T-helper 2 cell treated with Interferon-gamma antibody and Interleukin-4, amounts not matched to agents 100 ng/mL and 5 ng/mL, for 36 hours (primary cell): ENCODE measurements at regions not wholly inside any gene's neighbourhood (a gene's known extent, or its start where the extent isn't known, plus 50 kb on each side); places are given as distances from the start of the nearest gene placed in this dataset.
"Not testable (repeated sequence)": the region's sequence is repeated elsewhere in the genome, so short reads cannot be mapped to it uniquely, and the experiment has no call there.

Source experiments
- intact Hi-C: fragments of 100-400 bp; cut with micrococcal nuclease; formaldehyde crosslinking; loops from one replicate; pipeline ENCODE4 v1.15.1; 2023

DNA sequence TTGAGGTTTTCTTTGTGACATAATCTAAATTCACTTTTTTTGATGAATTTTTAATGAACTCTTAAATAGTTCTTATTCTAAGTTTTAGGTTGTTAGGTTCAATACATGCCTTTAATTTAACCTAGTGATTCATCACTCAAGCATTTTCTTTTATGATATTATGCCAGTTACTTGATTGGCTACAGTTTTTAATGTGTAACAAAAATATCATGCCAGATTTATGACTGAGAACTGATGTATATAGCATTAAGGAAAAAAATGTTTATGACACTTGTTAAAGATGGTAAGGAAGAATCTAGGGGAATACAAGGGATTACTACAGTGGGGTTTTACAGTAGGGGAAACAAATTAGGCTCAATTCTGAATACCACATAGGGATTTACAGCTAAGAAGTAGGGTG, 103.1 kb downstream of the VGLL3 start:
- intact Hi-C loops, result no loop called here

DNA sequence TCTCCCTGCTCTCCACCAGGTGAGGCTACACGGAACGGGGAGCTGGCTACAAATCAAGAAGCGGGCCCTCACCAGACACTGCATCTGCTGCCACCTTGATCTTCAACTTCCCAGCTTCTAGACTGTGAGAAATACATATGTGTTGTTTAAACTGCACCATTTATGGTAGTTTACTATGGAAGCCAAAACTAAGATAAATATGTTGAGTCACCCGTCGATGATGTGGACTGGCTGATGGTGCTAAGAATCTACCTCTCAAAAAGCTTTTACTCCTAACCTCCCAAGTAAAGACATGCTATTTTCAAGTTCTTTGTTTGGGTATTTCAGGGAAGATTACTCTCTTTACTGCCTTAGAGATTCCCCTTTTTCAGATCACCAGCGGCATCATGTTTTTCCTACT, 110.9 kb downstream of the VGLL3 start:
- intact Hi-C loops, result no loop called here

DNA sequence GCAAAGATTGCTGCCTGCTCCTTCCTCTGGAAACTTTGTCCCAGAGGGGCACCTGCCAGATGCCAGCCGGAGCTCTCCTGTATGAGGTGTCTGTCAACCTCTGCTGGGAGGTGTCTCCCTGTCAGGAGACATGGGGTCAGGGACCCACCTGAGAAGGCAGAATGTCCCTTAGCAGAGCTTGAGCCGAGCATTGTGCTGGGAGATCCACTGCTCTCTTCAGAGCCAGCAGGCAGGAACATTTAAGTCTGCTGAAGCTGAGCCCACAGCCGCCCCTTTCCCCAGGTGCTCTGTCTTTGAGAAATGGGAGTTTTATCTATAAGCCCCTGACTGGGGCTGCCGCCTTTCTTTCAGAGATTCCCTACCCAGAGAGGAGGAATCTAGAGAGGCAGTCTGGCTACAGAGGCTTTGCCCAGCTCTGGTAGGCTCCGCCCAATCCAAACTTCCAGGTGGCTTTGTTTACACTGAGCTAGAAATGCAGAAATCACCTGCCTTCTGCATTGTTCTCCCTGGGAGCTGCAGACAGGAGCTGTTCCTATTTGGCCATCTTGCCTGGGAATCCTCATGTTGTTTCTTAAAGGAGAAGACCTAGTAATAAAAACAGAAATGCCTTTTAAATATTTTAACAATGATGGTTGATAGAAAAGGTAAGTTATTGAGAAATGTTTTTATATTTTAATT, 114.3 kb downstream of the VGLL3 start:
- intact Hi-C loops, result not testable (repeated sequence)

DNA sequence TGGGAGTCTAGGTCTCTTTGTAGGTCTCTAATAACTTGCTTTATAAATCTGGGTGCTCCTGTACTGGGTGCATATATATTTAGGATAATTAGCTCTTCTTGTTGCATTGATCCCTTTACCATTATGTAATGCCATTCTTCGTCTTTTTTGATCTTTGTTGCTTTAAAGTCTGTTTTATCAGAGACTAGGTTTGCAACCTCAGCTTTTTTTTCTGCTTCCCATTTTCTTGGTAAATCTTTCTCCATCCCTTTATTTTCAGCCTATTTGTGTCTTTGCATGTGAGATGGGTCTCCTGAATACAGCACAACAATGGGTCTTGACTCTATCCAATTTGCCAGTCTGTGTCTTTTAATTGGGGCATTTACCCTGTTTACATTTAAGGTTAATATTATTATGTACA, 116.2 kb downstream of the VGLL3 start:
- intact Hi-C loops, result not testable (repeated sequence)

DNA sequence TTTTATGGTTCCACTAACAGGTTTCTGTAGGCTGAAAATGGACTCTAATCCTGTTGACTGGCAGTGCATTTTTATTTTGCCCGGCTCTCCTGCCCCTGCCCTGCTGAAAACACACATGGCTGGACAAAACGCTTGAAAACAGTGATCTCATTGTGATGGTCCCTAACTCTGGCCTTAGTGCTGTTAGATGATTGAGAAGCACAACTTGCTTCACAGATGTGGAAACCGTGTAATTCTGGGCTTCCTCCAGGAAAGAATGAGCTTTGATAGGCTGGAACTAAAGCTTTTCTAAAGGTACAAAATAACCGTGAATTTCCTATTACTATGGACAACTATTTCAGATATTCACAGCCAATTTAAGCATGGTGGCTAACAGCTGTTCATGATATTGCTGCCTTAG, 121.4 kb downstream of the VGLL3 start:
- intact Hi-C loops, result no loop called here

DNA sequence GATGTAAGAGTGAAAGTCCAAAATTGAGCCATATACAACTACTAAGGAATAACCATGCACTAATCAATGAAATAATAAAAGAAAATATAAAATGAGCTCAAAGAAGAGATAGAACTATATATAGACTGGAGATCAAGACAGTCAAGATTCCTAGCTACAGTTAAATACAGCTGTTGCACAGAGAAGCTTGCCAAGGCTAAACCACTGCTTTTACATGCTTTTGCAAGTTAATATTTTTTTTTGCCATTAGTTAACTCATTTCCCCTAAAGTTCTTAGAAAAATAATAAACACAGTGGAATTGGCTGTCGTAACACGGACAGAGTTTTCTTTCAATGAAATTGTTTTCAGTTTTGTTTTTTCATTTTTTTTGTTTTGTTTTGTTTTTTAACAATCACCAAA, 123.0 kb downstream of the VGLL3 start:
- intact Hi-C loops, result no loop called here

DNA sequence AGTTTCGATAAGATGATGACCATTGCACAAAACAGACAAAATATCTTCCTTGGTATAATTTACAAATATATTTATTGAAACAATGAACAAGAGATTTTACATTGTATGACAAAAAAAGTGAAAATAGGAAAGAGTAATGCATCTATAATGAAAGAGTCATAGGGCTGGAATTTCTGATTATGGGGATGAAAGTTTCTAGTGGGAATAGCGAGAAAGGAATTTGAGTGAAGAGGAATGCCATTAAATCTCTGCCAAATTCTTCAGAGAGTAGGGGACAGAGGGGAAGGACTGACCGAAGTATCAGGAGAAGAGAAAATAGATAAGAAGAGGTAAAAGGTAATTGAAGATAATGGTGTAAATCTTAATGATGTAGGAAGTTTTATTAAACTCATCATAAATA, 125.4 kb downstream of the VGLL3 start:
- intact Hi-C loops, result no loop called here

DNA sequence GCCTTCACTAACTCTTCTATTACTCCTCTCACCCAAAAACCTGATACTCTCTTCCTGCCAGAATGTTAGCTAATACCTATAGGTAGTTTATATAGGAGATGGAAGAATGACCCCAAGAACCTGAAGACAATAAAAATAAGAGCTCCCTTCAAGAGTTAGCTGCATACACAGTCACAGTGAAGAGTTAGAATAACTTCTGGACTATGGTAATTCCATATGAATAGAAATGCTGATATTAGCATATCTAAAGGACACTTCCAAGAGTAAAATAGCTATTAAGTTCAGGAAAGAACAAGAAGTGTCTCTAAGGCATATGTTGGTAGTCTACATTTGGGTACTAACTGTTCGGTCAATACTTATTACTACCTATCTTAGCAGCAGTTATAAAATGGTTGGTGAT, 134.2 kb downstream of the VGLL3 start:
- intact Hi-C loops, result no loop called here

DNA sequence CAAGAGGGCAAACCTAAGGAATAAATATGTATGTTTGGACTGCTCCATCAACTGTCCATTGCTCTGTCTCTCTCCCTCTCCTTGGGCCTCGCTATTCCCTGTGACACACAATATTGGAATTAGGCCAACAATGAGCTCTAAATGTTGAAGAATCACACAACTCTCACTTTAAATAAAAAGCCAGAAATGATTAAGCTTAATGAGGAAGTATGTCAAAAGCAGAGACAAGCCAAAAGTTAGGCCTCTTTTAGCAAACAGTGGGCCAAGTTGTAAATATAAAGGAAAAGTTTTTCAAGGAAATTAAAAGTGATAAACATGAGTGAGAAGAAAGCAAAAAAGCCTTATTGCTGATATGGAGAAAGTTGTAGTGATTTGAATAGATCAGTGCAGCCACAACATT, 141.0 kb downstream of the VGLL3 start:
- intact Hi-C loops, result no loop called here

DNA sequence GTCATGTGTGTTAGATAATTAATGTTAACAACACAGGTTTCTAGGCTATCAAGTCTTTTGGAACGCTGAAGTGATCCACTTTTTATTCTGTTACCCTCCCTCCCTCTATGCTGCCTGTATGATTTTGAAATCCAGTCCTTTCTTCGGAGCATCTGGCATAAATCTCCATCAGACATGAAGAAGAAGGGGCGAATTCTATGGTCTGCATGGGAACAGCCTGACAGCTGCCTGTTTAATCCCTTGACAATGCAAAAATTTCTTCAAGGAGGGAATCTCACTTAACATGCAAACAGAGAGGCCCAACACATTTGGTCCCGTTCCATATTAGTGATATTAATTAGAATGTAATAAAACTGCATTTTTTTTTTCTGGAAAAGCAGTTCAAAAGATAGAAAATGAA, 145.2 kb downstream of the VGLL3 start:
- intact Hi-C loops, result no loop called here

DNA sequence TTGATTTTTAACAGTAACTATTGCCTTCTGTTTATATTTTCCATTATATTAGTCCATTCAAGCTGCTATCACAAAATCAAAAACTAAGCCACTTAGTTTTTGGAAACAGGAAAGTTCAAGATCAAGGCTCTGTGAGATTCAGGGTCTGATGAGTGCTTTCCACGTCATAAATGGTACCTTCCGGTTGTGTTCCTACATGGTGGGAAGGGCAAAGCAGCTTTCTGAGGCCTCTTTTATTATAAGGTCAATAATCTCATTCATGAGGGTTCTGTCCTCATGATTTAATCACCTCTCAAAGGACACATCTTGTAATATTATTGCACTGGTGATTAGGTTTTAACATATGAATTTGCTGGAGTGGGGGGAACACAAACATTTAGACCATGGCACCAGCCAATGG, 152.0 kb downstream of the VGLL3 start:
- intact Hi-C loops, result no loop called here

DNA sequence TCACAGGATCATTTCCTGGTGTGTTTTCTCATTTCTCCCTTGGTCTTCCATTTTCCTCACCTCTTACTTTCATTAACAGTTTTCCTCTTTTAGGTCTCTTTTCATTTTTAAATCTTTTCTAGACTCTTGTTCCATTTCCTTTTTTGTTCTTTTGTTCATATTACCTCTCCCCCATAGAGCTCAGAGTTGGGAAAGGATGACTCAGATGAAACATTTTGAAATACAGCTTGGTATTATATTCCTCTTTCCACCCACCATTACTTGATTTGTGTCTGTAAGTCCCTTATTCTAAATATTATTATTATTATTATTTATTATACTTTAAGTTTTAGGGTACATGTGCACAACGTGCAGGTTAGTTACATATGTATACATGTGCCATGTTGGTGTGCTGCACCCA, 153.1 kb downstream of the VGLL3 start:
- intact Hi-C loops, result no loop called here

DNA sequence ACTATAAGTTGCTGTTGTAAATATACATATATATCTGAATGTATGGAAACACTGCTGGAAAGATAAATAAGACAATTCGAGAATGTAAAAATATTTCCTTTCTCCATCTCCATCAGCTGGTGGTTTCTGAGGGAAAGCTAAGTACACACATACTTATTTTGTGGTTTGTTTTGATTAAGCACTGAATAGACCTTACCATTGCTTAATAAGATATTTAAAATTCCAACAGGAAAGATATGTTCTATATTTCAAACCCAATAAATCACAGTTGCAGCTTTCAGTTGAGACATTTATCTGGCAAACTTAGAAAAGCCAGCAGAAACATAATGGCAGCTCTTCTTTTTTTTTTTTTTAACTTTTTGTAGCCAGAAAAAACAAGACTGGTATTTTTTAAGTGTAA, 160.4 kb downstream of the VGLL3 start:
- intact Hi-C loops, result no loop called here

DNA sequence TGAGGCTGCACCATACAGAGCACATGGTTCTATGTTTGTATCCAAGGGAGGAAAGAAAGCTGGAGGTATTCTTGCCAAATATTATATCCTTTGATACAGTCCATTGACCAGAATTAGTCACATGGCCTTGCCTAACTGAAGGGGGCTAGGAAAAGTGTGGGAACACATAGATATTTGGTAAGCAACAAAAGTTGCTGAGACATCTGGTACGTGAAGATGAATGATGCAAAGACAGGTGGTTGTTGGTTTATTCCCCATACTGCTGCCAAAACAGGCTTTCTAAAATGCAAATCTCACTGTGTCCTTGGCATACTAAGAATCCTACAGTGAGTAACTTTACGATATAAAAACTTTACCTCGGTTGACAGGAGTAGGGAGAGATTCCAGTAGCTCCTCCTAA, 162.2 kb downstream of the VGLL3 start:
- intact Hi-C loops, result no loop called here

DNA sequence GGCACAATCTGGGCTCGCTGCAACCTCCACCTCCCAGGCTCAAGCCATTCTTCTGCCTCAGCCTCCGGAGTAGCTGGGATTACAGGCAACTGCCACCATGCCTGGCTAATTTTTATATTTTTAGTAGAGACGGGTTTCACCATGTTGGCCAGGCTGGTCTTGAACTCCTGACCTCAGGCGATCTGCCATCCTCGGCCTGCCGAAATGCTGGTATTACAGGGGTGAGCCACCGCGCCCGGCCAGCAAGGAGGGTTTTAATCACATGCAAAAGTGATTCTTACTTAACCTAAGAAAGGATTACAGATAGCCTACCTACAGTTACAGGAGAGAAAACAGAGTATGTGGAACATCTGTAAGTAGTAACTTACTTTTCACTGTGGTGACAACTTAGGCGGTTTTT, 163.4 kb downstream of the VGLL3 start:
- intact Hi-C loops, result not testable (repeated sequence)

DNA sequence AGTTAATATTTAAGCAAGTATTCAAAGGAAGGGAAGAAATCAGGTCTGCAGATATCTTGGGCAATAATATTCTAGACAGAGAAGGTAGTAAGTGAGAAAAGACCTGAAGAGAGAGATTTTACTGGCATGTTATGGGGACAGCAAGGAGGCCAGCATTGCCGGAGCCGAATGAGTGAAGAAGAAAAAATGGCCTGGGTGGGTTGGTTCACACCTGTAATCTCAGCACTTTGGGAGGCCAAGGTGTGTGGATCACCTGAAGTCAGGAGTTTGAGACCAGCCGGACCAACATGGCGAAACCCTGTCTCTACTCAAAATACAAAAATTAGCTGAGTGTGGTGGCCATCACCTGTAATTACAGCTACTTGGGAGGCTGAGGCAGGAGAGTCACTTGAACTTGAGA, 164.7 kb downstream of the VGLL3 start:
- intact Hi-C loops, result no loop called here

DNA sequence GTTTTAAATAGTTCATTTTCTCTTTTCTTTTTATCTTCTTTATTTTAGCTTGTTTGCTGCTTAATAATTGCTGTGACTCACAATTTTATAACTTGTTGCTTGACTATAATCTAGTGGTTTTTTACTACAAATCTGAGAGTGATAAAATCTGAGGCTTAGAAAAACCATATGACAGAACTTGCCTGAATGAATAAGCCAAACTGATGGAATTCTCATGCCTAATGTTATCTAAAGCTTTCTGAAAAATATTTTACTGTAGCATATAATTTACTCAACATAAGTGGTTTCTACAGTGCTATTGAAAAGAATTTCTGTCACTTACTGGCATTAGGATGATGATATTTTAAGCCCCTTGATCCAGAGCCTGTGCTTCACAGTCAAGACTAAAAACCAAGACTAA, 175.1 kb downstream of the VGLL3 start:
- intact Hi-C loops, result no loop called here

DNA sequence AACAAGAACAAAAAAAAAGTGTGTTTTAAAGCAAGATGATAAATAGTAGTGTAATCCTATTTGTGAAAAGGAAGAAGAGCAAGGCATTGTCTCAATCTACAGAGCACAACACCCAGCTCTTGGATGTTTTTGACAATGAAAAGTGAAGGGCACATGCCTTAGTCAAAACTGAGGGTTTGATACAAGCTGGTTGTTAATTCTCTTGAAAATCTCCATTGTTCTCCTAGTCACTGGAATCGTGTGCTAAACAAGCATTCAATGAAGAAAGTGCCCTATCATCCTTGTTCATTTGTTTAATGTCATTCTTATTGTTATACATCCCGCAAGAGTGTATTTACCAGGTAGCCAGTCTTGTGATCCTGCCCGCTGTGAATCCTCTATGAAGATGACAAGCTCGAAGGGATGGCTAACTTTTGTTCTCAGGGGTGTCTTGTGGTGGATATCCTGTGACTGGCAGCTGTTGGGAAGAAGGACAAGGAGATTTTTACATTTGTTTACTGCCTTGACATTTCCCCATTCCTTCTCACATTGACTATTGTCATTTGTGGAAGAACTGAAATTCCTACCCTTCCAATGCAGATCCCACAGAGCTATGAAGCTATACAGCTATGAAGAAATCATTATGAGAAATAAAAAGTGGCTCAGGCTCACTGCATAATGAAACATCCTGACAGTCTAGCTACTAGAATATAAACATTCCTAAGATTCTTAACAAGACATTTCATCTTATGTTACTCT, 175.9 kb downstream of the VGLL3 start:
- intact Hi-C loops, result no loop called here

DNA sequence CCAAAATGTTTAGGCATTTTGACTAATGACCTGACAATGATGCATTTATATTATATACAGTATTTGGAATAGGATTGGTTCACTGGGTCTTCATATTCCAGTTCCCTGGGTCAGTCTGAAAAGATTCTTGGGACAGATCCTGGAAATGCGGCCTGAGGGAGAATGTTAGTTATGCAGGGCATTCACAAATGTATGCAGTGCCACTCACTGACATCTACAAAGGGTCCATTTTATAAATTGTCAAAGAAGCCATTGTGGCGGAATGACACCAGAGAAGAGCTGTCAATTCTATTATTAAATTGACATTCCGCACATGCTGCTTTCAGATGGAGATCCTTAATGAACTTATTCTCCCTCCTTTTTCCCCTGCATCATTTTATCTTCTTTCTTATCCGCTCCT, 176.6 kb downstream of the VGLL3 start:
- intact Hi-C loops, result no loop called here

DNA sequence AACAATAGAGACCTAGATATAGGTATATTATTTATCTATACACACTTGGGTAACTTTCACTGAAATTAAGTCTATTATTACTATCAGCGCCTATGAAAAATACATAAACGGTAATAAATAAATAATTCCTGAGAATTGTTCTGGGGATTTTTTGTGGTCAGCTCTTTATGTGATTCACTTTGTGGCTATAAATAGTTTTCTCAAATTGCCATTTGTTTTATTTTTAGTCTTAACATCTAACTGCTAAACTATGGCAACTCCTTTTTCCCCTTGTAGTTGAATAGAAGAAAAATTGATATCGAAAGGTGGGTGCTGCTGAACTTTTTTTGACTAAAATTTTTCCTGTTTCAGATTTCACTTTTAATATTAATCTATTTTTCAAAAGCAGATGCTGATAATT, 189.0 kb downstream of the VGLL3 start:
- intact Hi-C loops, result no loop called here

DNA sequence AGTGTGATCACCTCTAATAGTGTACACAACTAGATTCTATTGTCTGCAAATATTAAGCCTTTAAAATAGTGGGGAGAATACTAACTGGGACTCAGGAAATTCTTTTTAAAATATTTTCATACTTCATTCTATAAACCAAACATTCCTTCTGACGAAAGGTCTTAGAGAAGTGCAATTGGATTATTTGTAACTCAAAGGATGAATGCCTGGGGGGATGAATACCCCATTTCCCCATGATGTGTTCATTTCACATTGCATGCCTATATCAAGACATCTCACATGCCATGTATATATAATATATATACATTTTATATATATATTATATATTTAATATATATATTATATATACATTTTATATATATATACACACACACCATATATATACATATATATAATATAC, 189.9 kb downstream of the VGLL3 start:
- intact Hi-C loops, result no loop called here

DNA sequence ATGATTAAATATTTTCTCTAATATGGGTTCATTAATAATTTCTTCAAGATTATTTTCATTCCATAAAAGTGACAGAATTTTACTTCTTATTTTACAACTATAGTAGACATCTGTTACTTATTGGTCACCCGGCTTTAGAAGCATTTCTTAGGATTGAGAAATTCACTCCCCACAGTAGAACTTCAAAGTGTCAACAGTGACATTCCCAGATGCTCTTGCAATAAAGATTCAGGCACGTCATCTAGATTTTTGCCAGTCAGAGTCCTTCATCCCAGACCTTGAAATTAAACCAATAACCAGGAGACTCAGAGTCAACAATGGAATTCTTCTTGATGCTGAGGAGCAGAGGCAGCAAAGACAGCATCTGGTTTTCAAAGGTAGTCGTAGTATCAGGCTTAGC, 190.8 kb downstream of the VGLL3 start:
- intact Hi-C loops, result no loop called here

DNA sequence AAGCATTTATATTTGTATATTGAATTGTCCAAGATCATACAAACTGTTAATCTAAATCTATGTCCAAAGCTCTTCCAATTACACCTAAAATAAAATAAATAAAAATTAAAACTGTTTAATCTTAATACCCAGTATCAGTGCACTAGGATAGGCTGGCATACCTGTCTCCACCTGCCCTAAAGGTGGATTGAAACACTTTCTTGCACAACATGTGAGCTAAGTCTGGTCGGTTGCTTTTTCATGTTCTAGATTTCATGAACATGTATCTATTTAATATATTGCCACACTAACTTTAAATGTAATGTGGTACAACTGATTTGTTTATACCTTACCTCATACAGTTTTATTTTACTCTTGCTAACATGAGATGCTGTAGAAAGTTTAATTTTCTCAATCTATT, 193.0 kb downstream of the VGLL3 start:
- intact Hi-C loops, result no loop called here
